Testis (tissue), 2 donors: ENCODE measurements at regions not wholly inside any gene's neighbourhood (a gene's known extent, or its start where the extent isn't known, plus 50 kb on each side); places are given as distances from the start of the nearest gene placed in this dataset.
"Not testable (repeated sequence)": the region's sequence is repeated elsewhere in the genome, so short reads cannot be mapped to it uniquely, and the experiment has no call there.

Experiments
- DNase-seq: peaks from one replicate; pipeline ENCODE4 v3.0.0-alpha.2; 2019
- H3K27ac ChIP-seq, 2 donors: fragments of 200-600 bp; sonication (generic); one replicate each; pipeline ENCODE4 v1.5.1; 2019
- H3K27me3 ChIP-seq: fragments of 200-600 bp; sonication (generic); one replicate; pipeline ENCODE4 v1.5.1; 2019
- H3K36me3 ChIP-seq: fragments of 200-600 bp; sonication (generic); one replicate; pipeline ENCODE4 v1.5.1; 2017; ENCODE audit warnings: low read depth; ENCODE audit errors: missing control alignments
- H3K4me1 ChIP-seq: fragments of 200-600 bp; sonication (generic); one replicate; pipeline ENCODE4 v1.5.1; 2019
- H3K4me3 ChIP-seq, 2 donors: fragments of 200-600 bp; sonication (generic); one replicate each; pipeline ENCODE4 v1.5.1; 2017 to 2019
- H3K9me3 ChIP-seq: fragments of 200-600 bp; sonication (generic); one replicate; pipeline ENCODE4 v1.5.1; 2017
- POLR2A ChIP-seq: fragments of 450-650 bp; IDR thresholded peaks from one replicate; pipeline ENCODE4 v1.6.1; 2017; ENCODE audit warnings: antibody characterized with exemption, mild to moderate bottlenecking, moderate library complexity
- WGBS, 2 donors: methylation state at CpG; one replicate each; pipeline ENCODE4 v1.1.5; 2018; 5-methylcytosine and 5-hydroxymethylcytosine counted together
- intact Hi-C: fragments of 100-400 bp; cut with DNase I; formaldehyde crosslinking; loops from one replicate; pipeline ENCODE4 v1.15.1; 2023; ENCODE audit warnings: low total_unique reads
- TF ChIP-seq, protein P1 (sequence below), 3 experiments: fragments of 450-650 bp in 2 of 3; fragments of 200-600 bp in 1 of 3; sonication (generic) in 1 of 3; IDR thresholded peaks; one replicate each; pipeline ENCODE4 v1.5.1; 2016 to 2019; ENCODE audit warnings: antibody characterized with exemption in 3 of 3, mild to moderate bottlenecking in 2 of 3, moderate library complexity in 1 of 3

GRCh38 chr1:31517301-31517700 is 59.0 kb upstream of the TINAGL1 start:
- 64 to 75% methylated on average over 5 of the region's 5 CpGs for WGBS, 2 donors
- no peaks in the 10 kb centered on the region for H3K9me3 ChIP-seq
- no peaks in the 10 kb centered on the region for H3K27me3 ChIP-seq
- intact Hi-C loops, result no loop called here
- TF ChIP-seq, protein P1, sequence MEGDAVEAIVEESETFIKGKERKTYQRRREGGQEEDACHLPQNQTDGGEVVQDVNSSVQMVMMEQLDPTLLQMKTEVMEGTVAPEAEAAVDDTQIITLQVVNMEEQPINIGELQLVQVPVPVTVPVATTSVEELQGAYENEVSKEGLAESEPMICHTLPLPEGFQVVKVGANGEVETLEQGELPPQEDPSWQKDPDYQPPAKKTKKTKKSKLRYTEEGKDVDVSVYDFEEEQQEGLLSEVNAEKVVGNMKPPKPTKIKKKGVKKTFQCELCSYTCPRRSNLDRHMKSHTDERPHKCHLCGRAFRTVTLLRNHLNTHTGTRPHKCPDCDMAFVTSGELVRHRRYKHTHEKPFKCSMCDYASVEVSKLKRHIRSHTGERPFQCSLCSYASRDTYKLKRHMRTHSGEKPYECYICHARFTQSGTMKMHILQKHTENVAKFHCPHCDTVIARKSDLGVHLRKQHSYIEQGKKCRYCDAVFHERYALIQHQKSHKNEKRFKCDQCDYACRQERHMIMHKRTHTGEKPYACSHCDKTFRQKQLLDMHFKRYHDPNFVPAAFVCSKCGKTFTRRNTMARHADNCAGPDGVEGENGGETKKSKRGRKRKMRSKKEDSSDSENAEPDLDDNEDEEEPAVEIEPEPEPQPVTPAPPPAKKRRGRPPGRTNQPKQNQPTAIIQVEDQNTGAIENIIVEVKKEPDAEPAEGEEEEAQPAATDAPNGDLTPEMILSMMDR (IDR thresholded peaks at IDR 0.05), result no peak
- no peak for TF ChIP-seq POLR2A
- no peak overlapping the region for H3K27ac ChIP-seq
- no peaks in the 10 kb centered on the region for H3K4me1 ChIP-seq
- H3K36me3 ChIP-seq, result no peaks in the 10 kb centered on the region
- no peak for DNase-seq
- no peak overlapping the region for H3K4me3 ChIP-seq

DNA sequence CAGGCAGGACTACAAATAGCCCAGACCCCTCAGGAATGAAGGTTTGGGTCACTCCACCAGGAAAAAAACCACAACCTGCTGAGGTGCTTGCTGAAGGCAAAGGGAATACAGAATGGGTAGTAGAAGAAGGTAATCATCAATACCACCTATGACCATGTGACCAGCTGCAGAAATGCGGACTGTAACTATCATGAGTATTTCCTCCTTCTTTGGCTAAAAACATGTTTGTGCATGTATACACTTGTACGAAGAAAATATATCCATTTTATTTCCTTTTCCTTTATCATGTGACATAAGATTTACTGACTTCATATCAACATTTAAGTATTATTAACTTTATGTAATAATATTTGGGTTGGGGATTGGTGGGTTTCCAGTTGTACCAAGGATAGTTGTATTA is 58.3 kb upstream of the TINAGL1 start:
- intact Hi-C loops, DNase-seq, H3K36me3 ChIP-seq, H3K4me3 ChIP-seq, H3K27me3 ChIP-seq, H3K27ac ChIP-seq, H3K4me1 ChIP-seq, H3K9me3 ChIP-seq: not testable (repeated sequence)
- WGBS, 2 donors, result 90 to 92% methylated on average over 2 of the region's 2 CpGs

DNA sequence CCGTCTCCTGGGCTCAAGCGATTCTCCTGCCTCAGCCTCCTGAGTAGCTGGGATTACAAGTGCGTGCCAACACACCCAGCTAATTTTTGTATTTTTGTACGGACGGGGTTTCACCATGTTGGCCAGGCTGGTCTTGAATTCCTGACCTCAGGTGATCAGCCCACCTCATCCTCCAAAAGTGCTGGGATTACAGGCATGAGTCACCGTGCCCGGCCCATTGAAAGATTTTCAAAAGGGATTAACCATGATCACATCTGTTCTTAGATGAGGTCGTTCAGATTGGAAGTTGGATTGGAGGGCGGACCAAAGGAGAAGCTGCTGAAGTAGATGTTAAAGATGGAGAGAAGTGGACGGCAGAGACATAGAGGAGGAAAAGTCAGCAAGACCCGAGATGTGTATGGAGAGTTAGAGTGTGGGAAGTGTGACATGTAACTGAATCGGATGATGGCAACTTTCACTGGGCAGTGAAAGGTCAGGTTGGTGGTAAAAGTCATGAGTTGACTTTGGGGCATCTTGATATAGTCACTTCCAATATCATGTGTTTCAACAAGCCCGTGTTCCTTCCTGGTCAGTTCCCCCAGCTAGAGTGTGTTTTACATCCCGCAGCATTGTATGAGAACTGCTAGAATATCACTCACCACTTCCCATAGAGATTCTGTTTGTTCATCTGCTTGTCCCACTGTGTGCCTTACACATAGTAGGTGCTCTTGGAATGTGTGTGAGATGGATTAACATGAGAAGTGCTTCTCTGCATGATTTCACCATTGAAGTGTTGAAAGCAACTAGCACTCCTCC is 54.4 kb upstream of the TINAGL1 start:
- no peaks in the 10 kb centered on the region for H3K36me3 ChIP-seq
- intact Hi-C loops, result no loop called here
- WGBS, 2 donors, result 82% methylated on average over 14 of the region's 14 CpGs

DNA sequence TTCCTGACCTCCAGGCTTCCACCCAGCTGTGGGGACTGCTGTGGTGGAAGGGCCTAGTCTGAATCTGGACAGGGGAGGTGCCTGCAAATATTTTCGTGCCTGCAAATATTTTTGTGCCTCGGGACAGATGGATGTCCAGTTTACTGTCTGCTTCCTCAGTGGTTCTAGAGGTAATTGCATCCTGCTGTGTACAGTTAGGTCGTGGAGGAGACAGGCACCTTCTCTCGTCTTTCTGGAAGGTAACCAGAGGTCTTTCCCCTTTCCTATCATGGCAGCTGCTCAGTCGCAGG is 53.8 kb upstream of the TINAGL1 start:
- no peak overlapping the region for H3K27ac ChIP-seq
- H3K9me3 ChIP-seq, result no peaks in the 10 kb centered on the region
- H3K27me3 ChIP-seq, result no peaks in the 10 kb centered on the region
- no peak for TF ChIP-seq POLR2A
- TF ChIP-seq, protein P1 (IDR thresholded peaks at IDR 0.05), result no peak
- no peaks in the 10 kb centered on the region for H3K4me1 ChIP-seq
- H3K4me3 ChIP-seq, result no peak overlapping the region
- DNase-seq, result no peak
- 69 to 79% methylated on average over 5 of the region's 5 CpGs for WGBS, 2 donors
- H3K36me3 ChIP-seq, result no peaks in the 10 kb centered on the region
- intact Hi-C loops, result no loop called here

More for the DNA sequence above, 54.4 kb upstream of the TINAGL1 start:
- H3K4me3 ChIP-seq, result no peak overlapping the region
- no peak for TF ChIP-seq POLR2A
- TF ChIP-seq, protein P1 (IDR thresholded peaks at IDR 0.05), result no peak
- no peaks in the 10 kb centered on the region for H3K4me1 ChIP-seq
- DNase-seq, result no peak
- no peaks in the 10 kb centered on the region for H3K27me3 ChIP-seq
- H3K9me3 ChIP-seq, result no peaks in the 10 kb centered on the region
- H3K27ac ChIP-seq, result no peak overlapping the region

- TF ChIP-seq, protein P1 (IDR thresholded peaks at IDR 0.05), result no peak
- no peak for TF ChIP-seq POLR2A
- intact Hi-C loops, result no loop called here
- Histone ChIP-seq H3K4me1 (no peaks in the 10 kb centered on the region), H3K36me3 (no peaks in the 10 kb centered on the region), H3K27me3 (no peaks in the 10 kb centered on the region), H3K27ac (no peak overlapping the region), H3K4me3 (no peak overlapping the region), H3K9me3 (no peaks in the 10 kb centered on the region)
- no peak for DNase-seq
- WGBS, 2 donors, result 42 to 63% methylated on average over 1 of the region's 1 CpG
Measured at GRCh38 chr1:31523012-31523411, 53.3 kb upstream of the TINAGL1 start.
